Endometrium (tissue), 2 donors: ENCODE measurements at regions not wholly inside any gene's neighbourhood (a gene's known extent, or its start where the extent isn't known, plus 50 kb on each side); places are given as distances from the start of the nearest gene placed in this dataset.

Experiments
- FAIRE-seq: peaks from 2 replicates; lab custom pipeline; 2012; peaks lifted over from hg19 to GRCh38; lab: Jason Lieb, UNC
- donor health status: control.
- donor health status: control.

DNA sequence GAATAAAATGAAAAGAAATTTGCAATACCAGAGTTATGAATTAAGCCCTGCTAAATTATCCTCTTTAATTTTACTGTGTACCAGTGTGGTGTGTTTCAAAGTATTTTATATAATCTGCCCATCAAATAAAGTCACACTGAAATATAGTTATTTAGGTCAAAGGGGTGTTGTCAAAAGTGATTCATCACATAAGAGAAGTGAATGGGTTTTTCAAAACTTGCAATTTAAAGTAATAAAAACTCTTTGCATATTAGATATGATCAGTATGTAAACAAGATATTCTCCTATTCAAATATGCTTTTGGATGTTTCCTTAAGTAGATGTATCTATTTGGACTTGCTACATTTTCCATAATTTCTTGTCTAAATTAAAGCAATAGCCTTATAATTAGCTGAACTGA is 1183.0 kb upstream of the CDH18 start:
- no peak for FAIRE-seq

DNA sequence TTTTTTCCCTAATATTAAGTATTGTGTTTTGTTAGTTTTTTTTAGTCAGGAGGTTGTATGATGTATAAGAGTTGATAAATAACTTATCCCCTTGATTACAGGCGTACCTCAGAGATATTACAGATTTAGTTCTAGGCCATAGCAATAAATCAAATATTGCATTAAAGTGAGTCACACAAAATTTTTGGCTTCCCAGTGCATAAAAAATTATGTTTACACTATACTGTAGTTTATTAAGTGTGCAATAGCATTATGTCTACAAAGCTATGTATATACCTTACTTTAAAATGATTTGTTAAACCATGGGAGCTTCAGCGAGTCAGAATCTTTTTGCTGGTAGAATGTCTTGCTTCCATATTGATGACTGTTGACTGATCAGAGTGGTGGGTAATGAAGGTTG is 1180.6 kb upstream of the CDH18 start:
- no peak for FAIRE-seq

DNA sequence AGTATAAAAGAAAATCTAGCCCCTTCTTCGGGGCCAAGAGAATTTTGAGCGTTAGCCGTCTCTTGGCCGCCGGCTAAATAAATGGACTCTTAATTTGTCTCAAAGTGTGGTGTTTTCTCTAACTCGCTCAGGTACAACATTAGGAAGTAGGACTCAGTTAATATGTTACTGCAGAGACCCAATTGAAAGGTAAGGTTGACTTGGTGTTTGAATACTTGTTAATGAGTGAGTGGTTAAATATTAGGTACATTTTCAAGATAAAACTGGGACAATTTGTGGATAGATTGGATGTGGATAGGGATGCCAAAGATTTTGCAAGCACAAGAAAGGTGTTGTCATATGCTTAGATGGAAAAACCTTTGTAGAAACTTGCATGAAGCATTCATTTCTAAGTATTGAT is 1177.3 kb upstream of the CDH18 start:
- FAIRE-seq: no peak

DNA sequence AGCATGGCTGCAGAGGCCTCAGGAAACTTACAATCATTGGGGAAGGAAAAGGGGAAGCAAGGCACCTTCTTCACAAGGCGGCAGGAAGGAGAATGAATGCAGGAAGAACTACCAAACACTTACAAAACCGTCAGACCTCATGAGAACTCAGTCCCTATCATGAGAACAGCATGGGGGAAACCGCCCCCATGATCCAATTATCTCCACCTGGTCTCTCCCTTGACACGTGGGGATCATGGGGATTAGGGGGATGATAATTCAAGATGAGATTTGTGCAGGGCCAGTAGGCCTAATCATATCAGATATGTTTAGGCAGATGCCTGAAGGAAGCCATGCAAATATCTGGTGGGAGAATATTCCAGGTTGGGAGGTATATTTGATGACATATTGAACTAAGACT is 1176.4 kb upstream of the CDH18 start:
- FAIRE-seq: no peak

DNA sequence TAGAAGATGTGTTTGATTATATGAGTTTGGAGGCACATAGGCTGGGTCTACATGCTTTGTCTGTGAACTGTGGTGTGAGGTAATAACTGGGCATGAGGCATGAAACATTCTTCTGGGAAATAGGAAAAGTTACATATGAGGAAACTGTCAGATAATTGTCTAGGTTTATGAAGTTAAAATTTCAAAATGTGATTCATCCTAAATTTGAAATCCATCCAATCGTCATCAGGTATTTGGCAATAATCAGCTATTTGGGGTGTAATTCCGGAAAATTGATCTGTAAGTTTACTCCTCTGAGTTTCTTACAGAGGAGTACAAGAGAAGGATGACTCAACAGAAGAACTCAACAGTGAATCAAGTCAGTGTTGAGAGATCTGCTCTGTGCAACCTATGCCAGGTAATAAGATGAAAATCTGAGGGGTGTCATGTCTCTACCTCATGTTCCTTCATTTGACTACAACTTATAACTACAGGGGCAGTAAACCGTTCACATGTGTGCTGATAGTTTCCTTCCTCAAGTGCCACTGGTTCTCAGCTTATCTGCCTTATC is 1171.6 kb upstream of the CDH18 start:
- FAIRE-seq: no peak

DNA sequence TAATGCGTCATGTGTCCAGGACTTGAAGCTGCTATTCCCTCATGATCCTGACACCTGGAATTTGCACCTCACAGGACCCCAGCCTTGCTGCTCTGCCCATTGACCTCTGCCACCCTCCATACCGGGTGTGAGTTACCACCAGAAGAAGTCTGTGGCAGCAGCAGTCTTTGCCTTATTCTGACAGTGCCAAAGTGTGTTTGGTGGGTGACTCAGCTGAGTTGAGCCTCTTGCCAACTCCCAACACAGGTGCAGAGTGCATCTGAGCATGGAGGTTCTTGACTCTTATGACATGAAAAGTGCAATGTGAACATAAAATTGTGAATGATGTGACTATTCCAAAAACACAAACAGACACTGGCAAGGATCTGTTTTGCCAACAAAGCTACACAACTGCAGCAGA is 1166.5 kb upstream of the CDH18 start:
- no peak for FAIRE-seq

DNA sequence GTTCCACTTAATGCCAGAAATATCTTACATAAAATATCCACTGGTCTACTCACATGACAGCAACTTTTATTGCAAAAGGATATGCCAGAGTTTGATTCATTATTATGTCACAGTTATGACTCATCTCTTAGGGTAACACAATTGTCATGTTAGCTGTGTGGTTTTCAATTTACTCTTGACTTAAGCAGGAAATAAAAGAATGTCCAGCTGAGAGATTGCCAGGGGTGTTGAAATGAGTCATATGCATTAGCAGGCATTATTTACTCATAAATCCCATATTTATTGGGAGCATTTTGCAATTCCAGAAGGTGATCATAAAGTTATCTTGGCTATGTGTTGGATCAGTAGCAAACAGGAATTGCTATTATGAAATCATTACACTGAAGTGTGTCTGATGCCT is 1164.6 kb upstream of the CDH18 start:
- no peak for FAIRE-seq

DNA sequence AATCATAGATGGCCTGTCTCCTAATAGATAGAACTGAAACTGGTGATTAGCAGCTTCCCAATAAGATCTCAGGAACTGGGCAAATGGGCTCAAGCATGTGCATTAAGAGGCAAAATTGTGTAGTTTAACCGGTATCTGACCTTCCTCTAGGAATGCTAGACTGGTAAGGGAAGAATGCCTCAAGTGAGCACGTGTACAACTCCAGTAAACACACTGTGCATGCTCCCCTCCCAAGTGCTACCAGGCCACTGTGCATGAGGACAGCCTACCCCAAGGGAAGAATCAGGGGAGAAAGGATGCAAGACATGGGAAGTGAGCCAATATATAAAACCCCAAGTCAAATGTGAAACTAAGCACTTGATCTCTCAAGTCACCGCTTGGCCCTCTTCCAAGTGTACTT is 1157.4 kb upstream of the CDH18 start:
- FAIRE-seq: no peak

DNA sequence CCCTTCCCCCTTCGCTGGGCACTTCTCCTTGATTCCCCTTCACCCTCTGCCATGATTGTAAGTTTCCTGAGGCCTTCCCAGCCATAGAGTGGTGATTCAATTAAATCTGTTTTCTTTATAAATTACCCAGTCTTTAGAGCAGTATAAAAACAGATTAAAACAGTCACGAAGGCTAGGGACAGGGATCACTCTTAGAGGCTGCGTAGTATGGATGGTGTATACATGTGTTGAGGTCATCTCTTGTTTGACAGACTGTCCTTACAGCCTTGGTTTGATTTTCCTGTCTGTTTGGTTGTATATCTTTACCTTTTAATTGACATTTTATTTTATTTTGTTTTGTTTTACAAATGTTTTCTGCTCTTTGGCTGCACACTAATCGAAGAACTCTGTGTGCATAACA is 1155.7 kb upstream of the CDH18 start:
- no peak for FAIRE-seq

DNA sequence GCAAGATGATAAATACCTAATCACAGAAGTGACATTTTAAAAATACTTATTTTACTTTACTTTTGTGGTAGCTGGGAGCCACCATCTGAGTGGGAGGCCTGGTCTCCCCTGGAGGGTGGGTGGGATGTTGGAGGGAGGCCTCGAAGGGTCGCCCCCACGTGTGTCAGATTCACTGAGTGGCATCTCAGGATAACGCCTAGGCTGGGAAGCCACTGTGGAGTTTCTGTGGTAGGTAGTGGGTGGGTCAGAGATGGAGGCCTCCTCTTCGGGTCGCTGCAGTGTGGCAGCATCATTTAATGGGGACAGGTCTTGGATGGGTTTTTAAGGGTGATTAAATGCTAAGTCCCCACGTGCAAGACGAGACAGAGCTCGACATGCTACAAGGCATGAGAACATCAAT is 1154.8 kb upstream of the CDH18 start:
- no peak for FAIRE-seq

DNA sequence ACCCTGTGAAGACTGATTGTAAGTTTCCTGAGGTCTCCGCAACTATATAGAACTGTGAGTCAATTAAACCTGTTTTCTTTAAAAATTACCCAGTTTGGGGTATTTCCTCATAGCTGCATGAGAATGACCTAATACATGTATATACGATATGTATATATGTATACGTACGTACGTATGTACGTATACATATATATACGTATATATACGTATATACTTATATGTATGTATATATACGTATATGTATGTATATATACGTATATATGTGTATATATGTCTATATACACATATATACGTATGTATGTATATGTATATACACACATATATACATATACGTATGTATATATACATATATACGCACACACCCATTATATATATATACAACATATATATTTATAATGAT is 1153.0 kb upstream of the CDH18 start:
- FAIRE-seq: no peak

DNA sequence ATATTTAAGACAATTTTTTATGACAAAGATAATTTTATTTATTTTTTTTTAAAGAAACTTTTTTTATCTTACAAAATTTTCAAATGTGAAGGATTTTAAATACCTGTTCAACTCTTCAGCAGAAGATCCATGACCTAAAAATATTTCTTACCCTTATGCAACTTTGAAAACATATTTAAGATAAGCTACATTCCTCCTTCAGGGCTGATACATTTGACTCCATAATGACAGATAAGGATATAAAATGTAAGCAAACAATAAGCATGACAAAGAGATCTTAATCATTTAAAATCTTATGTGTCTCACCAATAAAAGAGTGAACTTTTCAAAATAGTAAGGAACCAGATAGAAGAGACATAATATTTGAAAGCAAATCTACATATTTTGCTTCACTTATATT is 1138.2 kb upstream of the CDH18 start:
- FAIRE-seq: no peak

DNA sequence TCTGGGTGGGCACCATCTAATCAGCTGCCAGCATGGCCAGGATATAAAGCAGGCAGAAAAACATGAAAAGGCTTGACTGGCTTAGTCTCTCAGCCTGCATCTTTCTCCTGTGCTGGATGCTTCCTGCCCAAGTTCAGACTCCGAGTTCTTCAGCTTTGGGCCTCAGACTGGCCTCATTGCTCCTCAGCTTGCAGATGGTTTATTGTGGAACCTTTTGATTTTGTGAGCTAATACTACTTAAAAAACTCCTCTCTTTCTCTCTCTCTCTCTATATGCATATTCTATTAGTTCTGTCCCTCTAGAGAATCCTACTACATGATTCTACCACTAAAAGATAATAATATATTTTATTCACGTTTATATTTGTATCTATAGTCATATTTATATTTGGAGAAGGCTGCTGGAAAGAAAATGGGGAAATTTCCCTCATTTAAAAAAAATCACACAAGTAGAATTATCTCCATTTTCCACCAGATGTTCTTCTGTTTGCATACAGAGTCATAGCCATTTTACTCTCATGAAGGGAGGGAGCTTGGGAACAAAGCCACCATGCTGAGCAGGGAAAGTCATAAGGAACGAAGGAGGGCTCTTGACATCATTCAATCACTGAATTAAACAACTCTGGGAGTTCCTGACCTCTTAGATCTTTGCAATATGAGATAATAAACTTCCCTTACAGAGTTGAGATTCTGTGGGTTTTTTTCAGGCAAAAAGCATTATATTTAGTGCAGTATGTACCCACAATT is 1137.4 kb upstream of the CDH18 start:
- FAIRE-seq: no peak

DNA sequence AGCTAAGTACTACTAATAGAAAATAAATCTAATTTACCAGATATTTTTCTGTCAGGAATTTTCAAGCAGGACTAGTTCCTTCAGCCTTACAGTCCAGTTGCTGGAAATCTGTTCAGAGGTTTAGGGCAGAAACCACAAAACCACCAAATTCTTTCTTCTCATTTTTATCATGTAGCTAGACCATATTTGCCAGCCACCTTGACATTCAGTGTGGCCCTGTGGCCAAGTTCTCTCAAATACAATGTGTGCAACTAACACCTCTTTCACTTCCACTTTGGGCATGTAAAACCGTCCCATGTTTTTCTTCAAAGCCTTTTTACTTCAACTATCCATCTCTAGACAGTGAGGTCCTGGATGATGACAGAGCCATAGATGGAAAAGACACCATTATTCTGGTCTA is 1133.2 kb upstream of the CDH18 start:
- FAIRE-seq: no peak

DNA sequence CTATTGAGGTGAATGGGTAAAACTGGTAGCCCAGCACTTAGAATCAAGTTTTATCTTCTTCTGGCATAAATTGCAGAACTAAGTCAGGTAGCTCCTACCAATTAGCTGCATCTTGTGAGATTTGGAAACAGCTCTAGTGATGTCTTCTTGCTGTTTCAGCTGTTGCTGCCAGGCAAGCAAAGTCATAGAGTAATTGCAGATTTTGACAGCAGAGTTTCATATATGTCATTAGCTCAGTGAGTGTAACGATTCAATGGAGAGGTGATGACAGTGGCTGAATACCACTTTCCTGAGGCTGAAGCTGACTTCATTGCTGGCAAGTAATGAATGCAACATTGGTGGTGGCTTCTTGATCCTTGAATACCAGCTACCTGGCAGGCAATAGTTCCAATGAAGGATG is 1109.7 kb upstream of the CDH18 start:
- no peak for FAIRE-seq

DNA sequence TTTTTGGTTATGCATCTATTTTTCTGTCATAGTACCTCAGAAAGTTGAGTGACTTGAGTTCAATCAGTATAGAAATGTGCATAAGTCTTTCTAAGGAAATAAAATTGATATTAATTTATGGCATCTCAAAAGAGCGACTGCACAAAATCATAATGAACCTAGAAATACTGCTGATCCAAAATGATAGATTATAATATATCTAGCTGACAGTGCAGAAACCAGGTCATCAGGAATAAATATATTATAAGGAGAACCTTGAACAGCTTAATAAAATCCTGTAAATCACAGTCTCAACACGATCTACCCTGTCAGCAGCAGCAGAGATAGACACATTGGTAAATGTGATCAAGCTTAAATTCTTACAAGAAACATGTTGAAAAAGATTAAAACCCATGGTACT is 1106.6 kb upstream of the CDH18 start:
- no peak for FAIRE-seq

DNA sequence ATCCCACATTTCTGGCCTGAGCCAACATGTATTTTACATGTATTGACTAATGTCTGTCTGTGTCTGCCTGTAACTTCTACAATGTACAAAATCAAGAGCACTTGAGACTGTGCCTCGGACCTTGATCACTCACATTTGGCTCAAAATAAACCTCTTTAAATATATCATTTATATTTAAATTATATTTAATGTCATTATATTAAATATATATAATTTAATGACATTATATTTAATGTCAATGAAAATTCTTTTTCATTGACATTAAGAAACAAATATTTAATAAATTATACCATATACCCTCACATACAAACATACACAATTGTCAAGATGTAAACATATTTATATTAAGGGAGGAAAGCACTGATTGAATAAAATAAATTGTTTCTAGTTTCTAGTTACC is 1099.8 kb upstream of the CDH18 start:
- peak; percentile 76 for FAIRE-seq

DNA sequence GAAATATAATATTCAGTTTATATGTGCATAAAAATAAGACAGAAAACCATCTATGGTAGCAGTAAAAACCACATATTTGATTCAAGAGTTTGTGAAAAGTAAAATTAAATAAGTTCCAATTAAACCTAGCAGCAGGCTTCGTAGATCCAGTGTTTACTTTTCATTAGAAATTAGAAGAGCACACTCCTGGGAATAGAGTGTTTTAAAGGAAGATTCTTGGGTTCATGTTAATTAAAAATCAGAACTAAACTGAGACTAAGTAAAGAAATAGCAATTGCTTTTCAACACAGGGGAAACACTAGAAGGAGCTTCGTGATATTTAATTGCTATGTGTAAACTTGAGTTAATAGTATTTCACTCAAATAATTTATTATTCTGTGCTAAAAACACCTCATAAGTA is 1097.8 kb upstream of the CDH18 start:
- FAIRE-seq: no peak

DNA sequence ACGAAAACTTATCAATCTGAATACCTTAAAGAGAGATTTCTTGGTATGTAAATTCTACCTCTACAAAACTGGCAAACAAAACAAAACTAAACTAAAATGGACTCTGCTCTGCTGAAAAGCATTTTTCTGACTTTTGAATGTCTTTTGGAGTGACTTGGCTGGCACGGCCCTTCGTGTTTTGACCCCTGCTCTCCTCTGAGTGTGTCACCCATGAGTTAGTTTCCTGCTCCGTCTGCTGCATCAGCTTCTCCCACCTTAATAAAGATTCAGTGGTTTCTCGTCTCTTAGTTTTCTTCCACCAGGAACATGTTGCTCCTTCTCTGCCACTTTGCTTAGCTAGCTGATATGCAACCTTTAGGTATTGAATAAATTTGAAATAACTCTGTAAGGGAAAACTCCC is 1084.0 kb upstream of the CDH18 start:
- no peak for FAIRE-seq

DNA sequence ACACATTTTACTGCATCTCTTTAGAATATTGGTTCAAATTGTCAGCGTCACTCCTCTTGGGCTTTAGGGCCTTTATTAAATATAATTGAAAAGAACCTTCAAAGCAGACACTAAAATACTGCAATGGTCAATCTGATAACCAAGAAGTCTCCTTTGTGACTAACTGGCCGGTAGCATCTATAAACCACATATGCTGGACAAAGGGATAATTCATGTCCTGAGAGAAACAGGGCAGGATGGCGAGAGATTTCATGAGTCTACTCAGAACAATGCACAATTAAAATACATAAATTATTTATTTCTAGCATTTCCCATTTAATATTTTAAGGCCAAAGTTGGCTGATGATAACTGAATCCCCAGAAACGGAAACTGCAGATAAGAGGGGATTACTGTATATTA is 1083.4 kb upstream of the CDH18 start:
- FAIRE-seq: no peak

DNA sequence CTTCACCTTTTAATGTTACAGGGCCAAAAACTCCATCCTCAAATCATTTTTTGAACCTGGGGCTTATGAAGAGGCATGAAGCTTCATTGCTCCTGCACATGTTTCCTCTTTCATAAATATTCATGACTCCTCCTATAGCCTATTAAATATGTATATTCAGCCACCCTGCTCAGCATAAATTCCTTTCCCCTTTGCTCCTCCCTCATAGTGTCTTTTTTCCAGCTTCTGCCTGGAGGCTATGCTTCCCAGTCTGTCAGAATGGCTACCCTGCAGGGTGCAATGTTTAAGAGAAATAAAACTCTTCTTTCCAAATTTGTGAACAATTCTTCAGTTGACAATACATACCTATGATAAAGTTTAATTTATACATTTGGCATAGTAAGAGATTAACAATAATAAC is 1082.9 kb upstream of the CDH18 start:
- FAIRE-seq: no peak

DNA sequence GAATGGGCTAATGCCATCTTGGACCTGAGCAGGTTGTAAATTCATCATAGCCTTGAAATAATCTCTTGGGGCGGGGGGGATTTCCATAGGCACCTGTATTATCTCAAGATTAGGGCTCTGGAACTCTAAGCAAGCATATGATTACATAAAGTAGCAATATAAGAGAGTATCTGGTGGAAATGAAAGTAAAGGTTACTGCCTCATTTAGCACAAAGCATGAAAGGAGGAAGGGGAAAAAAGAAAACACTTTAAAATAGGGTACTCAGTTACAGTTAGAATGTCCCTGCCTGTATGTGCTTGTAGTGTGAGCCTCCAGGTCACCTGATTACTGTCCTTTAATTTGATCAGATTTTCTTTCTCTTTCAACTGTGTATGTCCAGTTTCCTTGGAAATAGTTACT is 1079.7 kb upstream of the CDH18 start:
- no peak for FAIRE-seq

DNA sequence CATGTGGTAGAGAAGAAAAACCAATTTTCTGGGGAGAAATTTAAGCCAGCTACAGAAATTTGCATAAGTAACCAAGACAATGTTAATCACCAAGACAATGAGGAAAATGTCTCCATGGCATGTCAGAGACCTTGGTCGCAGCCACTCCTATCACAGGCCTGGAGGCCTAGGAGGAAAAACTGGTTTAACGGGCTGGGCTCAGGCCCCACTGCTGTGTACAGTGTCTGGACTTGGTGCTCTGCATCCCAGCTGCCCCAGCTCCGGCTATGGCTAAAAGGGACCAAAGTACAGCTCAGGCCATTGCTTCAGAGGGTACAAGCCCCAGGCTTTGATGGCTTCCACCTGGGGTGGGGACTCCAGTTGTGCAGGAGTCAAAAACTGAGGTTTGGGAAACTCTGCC is 1075.1 kb upstream of the CDH18 start:
- FAIRE-seq: no peak

DNA sequence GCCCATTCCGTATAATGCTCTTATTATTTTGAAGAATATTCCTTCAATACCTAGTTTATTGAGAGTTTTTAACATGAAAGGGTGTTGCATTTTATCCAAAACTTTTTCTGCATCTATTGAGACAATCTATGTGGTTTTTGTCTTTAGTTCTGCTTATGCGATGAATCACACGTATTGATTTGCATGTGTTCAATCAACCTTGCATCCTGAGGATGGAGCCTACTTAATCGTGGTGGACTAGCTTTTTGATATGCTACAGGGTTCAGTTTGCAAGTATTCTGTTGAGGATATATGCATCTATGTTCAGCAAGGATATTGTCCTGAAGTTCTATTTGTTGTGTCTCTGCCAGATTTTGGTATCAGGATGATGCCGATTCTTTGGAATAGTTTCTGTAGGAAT is 1070.3 kb upstream of the CDH18 start:
- no peak for FAIRE-seq

DNA sequence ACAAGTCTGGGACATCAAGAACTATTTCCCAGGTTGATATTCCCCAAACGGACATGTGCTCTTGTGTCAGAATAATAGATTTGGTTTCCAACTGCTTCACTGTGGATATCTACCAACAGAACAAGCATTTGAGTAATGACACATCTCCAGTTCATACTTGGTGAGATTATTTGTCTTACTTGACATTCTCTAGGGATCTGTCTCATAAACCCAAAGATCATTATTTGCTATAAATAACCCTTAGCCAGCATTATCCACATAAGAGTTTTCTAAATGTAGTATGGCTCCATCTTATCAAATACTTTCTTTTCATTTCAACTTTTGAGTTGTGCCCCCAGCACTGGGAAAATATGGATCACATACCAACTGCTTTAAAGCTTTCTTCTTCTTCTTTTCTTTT is 1063.9 kb upstream of the CDH18 start:
- no peak for FAIRE-seq
